Embryonic facial prominence (tissue), 1 donor: ENCODE measurements at regions not wholly inside any gene's neighbourhood (a gene's known extent, or its start where the extent isn't known, plus 50 kb on each side); places are given as distances from the start of the nearest gene placed in this dataset.

Experiments used
- DNase-seq: peaks from one replicate; pipeline ENCODE4 v3.0.0-alpha.2; 2016; ENCODE audit errors: extremely low spot score

GRCh38 chr12:92496790-92497189 lies 206.0 kb upstream of the PLEKHG7 start:
- DNase-seq: no peak

- no peak for DNase-seq
Measured at GRCh38 chr12:92495108-92495507, 207.7 kb upstream of the PLEKHG7 start.

GRCh38 chr12:92493816-92494215 lies 209.0 kb upstream of the PLEKHG7 start:
- no peak for DNase-seq

GRCh38 chr12:92492995-92493394 lies 209.8 kb upstream of the PLEKHG7 start:
- DNase-seq: no peak

- DNase-seq: no peak
Measured at GRCh38 chr12:92492291-92492690, 210.5 kb upstream of the PLEKHG7 start.

GRCh38 chr12:92489781-92490180 lies 213.0 kb upstream of the PLEKHG7 start:
- no peak for DNase-seq

- no peak for DNase-seq
Measured at GRCh38 chr12:92488735-92489134, 214.1 kb upstream of the PLEKHG7 start.

GRCh38 chr12:92487138-92487485 lies 215.7 kb upstream of the PLEKHG7 start:
- no peak for DNase-seq

- DNase-seq: no peak
Measured at GRCh38 chr12:92486443-92487137, 216.2 kb upstream of the PLEKHG7 start.

- no peak for DNase-seq
Measured at GRCh38 chr12:92485351-92486348, 217.1 kb upstream of the PLEKHG7 start.

GRCh38 chr12:92482599-92482998 lies 220.2 kb upstream of the PLEKHG7 start:
- DNase-seq: no peak

- no peak for DNase-seq
Measured at GRCh38 chr12:92481066-92481465, 221.7 kb upstream of the PLEKHG7 start.

- no peak for DNase-seq
Measured at GRCh38 chr12:92478692-92479091, 224.1 kb upstream of the PLEKHG7 start.

- no peak for DNase-seq
Measured at GRCh38 chr12:92476844-92477243, 225.9 kb upstream of the PLEKHG7 start.

GRCh38 chr12:92473564-92473963 lies 229.2 kb upstream of the PLEKHG7 start:
- DNase-seq: no peak

- DNase-seq: no peak
Measured at GRCh38 chr12:92472201-92472600, 230.6 kb upstream of the PLEKHG7 start.

- no peak for DNase-seq
Measured at GRCh38 chr12:92471551-92471950, 231.2 kb upstream of the PLEKHG7 start.

GRCh38 chr12:92470608-92471021 lies 232.2 kb upstream of the PLEKHG7 start:
- DNase-seq: no peak

- DNase-seq: no peak
Measured at GRCh38 chr12:92469837-92470236, 233.0 kb upstream of the PLEKHG7 start.

- DNase-seq: no peak
Measured at GRCh38 chr12:92468358-92469020, 234.3 kb upstream of the PLEKHG7 start.

- DNase-seq: no peak
Measured at GRCh38 chr12:92467886-92468285, 234.9 kb upstream of the PLEKHG7 start.
